HCT116 (cell line): ENCODE measurements at regions not wholly inside any gene's neighbourhood (a gene's known extent, or its start where the extent isn't known, plus 50 kb on each side); places are given as distances from the start of the nearest gene placed in this dataset.

Experiments
- ATAC-seq: fragments of 200-7000 bp; cut with Tn5 transposase; 2 replicates; pipeline ENCODE4 v1.9.1; 2020; ENCODE audit warnings: mild to moderate bottlenecking, moderate library complexity
- BruUV-seq: library from RNA; stranded (reverse); fragments of 400-500 nt; replicated peaks from 2 replicates; lab custom pipeline; 2021; lab: Mats Ljungman, UMichigan
- CTCF ChIA-PET: fragments of 300-600 bp; sonication (Branson Sonifier 250); formaldehyde crosslinking; loops from one replicate; lab custom pipeline; 2021; ENCODE audit warnings: antibody characterized with exemption; lab: Charles Lee
- POLR2A ChIA-PET: fragments of 300-600, 350-600 bp; sonication (Branson Sonifier 250); formaldehyde crosslinking; loops from one replicate; lab custom pipeline; 2021; ENCODE audit warnings: antibody characterized with exemption; lab: Charles Lee
- RAD21 ChIA-PET, 2 experiments: fragments of 300-600 bp; sonication (Branson Sonifier 250); formaldehyde crosslinking; loops; one replicate each; lab custom pipeline; 2023; ENCODE audit warnings: low total read pairs in 2 of 2; ENCODE audit not compliant: uncharacterized antibody in 2 of 2, unreplicated experiment in 2 of 2, low non-redundant PET in 1 of 2; lab: Charles Lee
- DNase-seq: peaks from one replicate; pipeline ENCODE4 v3.0.0-alpha.2; 2010; ENCODE audit warnings: low read depth, low spot score
- H2AFZ ChIP-seq: fragments of 200-600 bp; shearing (Covaris generic), sonication (generic); 2 replicates; pipeline ENCODE4 v1.6.1; 2017; ENCODE audit warnings: low read depth, mixed run types, mixed read lengths, antibody characterized with exemption, low read length; ENCODE audit not compliant: poor library complexity, severe bottlenecking
- H3K27ac ChIP-seq: 2 replicates; pipeline ENCODE4 v1.5.1; 2012; ENCODE audit warnings: low read depth, low read length
- H3K27me3 ChIP-seq: fragments of 200-600 bp; sonication (generic); 2 replicates; pipeline ENCODE4 v1.6.1; 2016; ENCODE audit warnings: mixed run types, low read length, mixed read lengths; ENCODE audit not compliant: insufficient read depth
- H3K36me3 ChIP-seq, 2 experiments: fragments of 200-500 bp in 1 of 2; fragments of 200-600 bp in 1 of 2; sonication (Bioruptor generic) in 1 of 2; sonication (generic) in 1 of 2; 2 replicates each; pipeline versions ENCODE4 v1.5.1 to v1.6.1; 2014 to 2016; ENCODE audit warnings: low read length in 2 of 2, inconsistent platforms in 1 of 2, mixed read lengths in 1 of 2, mixed run types in 1 of 2; ENCODE audit not compliant: insufficient read depth in 2 of 2, control insufficient read depth in 1 of 2
- H3K4me1 ChIP-seq, 2 experiments: fragments of 200-600 bp in 1 of 2; sonication (generic) in 1 of 2; 2 replicates each; pipeline versions ENCODE4 v1.5.1 to v1.6.1; 2012 to 2017; ENCODE audit warnings: low read length in 2 of 2, inconsistent platforms in 1 of 2, mild to moderate bottlenecking in 1 of 2, mixed read lengths in 1 of 2, mixed run types in 1 of 2, moderate library complexity in 1 of 2; ENCODE audit not compliant: insufficient read depth in 2 of 2, control insufficient read depth in 1 of 2
- H3K4me2 ChIP-seq: fragments of 200-600 bp; sonication (generic); 2 replicates; pipeline ENCODE4 v1.6.1; 2017; ENCODE audit warnings: mixed run types, low read length, mixed read lengths
- H3K4me3 ChIP-seq, 2 experiments: fragments of 200-600 bp in 1 of 2; sonication (generic) in 1 of 2; replicated peaks in 1 of 2; 2 replicates each; pipeline ENCODE4 v1.5.1; 2011 to 2016; ENCODE audit warnings: low read length in 2 of 2, control low read depth in 1 of 2, low read depth in 1 of 2, mild to moderate bottlenecking in 1 of 2, mixed read lengths in 1 of 2, mixed run types in 1 of 2
- H3K79me2 ChIP-seq: fragments of 200-600 bp; sonication (generic); 2 replicates; pipeline ENCODE4 v1.6.1; 2017; ENCODE audit warnings: mild to moderate bottlenecking, mixed run types, low read length, moderate library complexity, mixed read lengths; ENCODE audit not compliant: insufficient read depth
- H3K9ac ChIP-seq: fragments of 200-600 bp; sonication (generic); 2 replicates; pipeline ENCODE4 v1.6.1; 2016; ENCODE audit warnings: low read length, mixed read lengths
- H3K9me2 ChIP-seq: fragments of 200-600 bp; sonication (generic), shearing (Covaris generic); 2 replicates; pipeline ENCODE4 v1.6.1; 2017; ENCODE audit warnings: mixed run types, mild to moderate bottlenecking, moderate library complexity; ENCODE audit not compliant: insufficient read depth
- H3K9me3 ChIP-seq, 2 experiments: fragments of 200-500 bp in 1 of 2; fragments of 200-600 bp in 1 of 2; sonication (Bioruptor generic) in 1 of 2; sonication (generic) in 1 of 2; 2 replicates each; pipeline ENCODE4 v1.6.1; 2014 to 2017; ENCODE audit warnings: low read length in 2 of 2, mixed read lengths in 2 of 2, inconsistent platforms in 1 of 2, low read depth in 1 of 2, mild to moderate bottlenecking in 1 of 2, mixed run types in 1 of 2, moderate library complexity in 1 of 2; ENCODE audit not compliant: control insufficient read depth in 1 of 2, insufficient read depth in 1 of 2
- H4K20me1 ChIP-seq: fragments of 200-600 bp; sonication (generic), shearing (Covaris generic); 2 replicates; pipeline ENCODE4 v1.6.1; 2017; ENCODE audit warnings: mixed run types, mild to moderate bottlenecking, moderate library complexity; ENCODE audit not compliant: insufficient read depth
- CBX3 ChIP-seq: IDR thresholded peaks from 2 replicates; pipeline ENCODE4 v1.6.1; 2012; ENCODE audit warnings: low read depth
- CEBPB ChIP-seq: IDR thresholded peaks from 2 replicates; pipeline ENCODE4 v1.6.1; 2012; ENCODE audit warnings: low read depth
- EGR1 ChIP-seq: IDR thresholded peaks from 2 replicates; pipeline ENCODE4 v1.6.1; 2012; ENCODE audit warnings: low read depth
- EZH2phosphoT487 ChIP-seq: fragments of 200-600 bp; IDR thresholded peaks from 2 replicates; pipeline ENCODE4 v1.6.1; 2018; ENCODE audit warnings: antibody characterized with exemption, borderline replicate concordance
- FOSL1 ChIP-seq: IDR thresholded peaks from 2 replicates; pipeline ENCODE4 v1.6.1; 2012; ENCODE audit warnings: low read depth
- POLR2A ChIP-seq: IDR thresholded peaks from 2 replicates; pipeline ENCODE4 v1.7.0; 2011; ENCODE audit warnings: borderline replicate concordance; ENCODE audit not compliant: insufficient read depth, insufficient read length; ENCODE audit errors: extremely low read depth
- POLR2AphosphoS5 ChIP-seq: IDR thresholded peaks from 2 replicates; pipeline ENCODE4 v1.6.1; 2011; ENCODE audit warnings: mild to moderate bottlenecking, low read depth, low read length, moderate library complexity
- RAD21 ChIP-seq: IDR thresholded peaks from 2 replicates; pipeline ENCODE4 v1.6.1; 2012; ENCODE audit warnings: low read depth, mild to moderate bottlenecking
- SIN3A ChIP-seq: IDR thresholded peaks from 2 replicates; pipeline ENCODE4 v1.6.1; 2012; ENCODE audit warnings: low read depth
- SRF ChIP-seq: IDR thresholded peaks from 2 replicates; pipeline ENCODE4 v1.6.1; 2012; ENCODE audit warnings: low read depth
- TCF7L2 ChIP-seq: IDR thresholded peaks from 2 replicates; pipeline ENCODE4 v1.7.0; 2011; ENCODE audit warnings: borderline replicate concordance, inconsistent platforms; ENCODE audit not compliant: insufficient read depth, insufficient read length; ENCODE audit errors: extremely low read depth
- YY1 ChIP-seq: IDR thresholded peaks from 2 replicates; pipeline ENCODE4 v1.6.1; 2011; ENCODE audit warnings: low read length, low read depth, moderate library complexity, mild to moderate bottlenecking; ENCODE audit not compliant: insufficient replicate concordance; ENCODE audit errors: extremely low read depth
- ZNF274 ChIP-seq: fragments of 200-500 bp; sonication (Bioruptor generic); IDR thresholded peaks from 2 replicates; pipeline ENCODE4 v1.6.1; 2014; ENCODE audit warnings: mild to moderate bottlenecking, low read depth, low read length, inconsistent platforms
- intact Hi-C: fragments of 100-400 bp; cut with micrococcal nuclease; formaldehyde crosslinking; loops from 2 replicates; pipeline ENCODE4 v1.10.0; 2022
- TF ChIP-seq, protein P1 (sequence below): IDR thresholded peaks from 2 replicates; pipeline ENCODE4 v1.6.1; 2012; ENCODE audit warnings: low read depth
- TF ChIP-seq, protein P2 (sequence below), 3 experiments: fragments of 200-600 bp in 1 of 3; sonication (generic) in 1 of 3; IDR thresholded peaks in 2 of 3; conservative IDR thresholded peaks in 1 of 3; 2 replicates each; pipeline ENCODE4 v1.5.1; 2012 to 2017; ENCODE audit warnings: low read depth in 2 of 3, low read length in 2 of 3, antibody characterized with exemption in 1 of 3, borderline replicate concordance in 1 of 3, control low read depth in 1 of 3, mild to moderate bottlenecking in 1 of 3, mixed read lengths in 1 of 3, mixed run types in 1 of 3, moderate library complexity in 1 of 3; ENCODE audit not compliant: insufficient read depth in 1 of 3

DNA sequence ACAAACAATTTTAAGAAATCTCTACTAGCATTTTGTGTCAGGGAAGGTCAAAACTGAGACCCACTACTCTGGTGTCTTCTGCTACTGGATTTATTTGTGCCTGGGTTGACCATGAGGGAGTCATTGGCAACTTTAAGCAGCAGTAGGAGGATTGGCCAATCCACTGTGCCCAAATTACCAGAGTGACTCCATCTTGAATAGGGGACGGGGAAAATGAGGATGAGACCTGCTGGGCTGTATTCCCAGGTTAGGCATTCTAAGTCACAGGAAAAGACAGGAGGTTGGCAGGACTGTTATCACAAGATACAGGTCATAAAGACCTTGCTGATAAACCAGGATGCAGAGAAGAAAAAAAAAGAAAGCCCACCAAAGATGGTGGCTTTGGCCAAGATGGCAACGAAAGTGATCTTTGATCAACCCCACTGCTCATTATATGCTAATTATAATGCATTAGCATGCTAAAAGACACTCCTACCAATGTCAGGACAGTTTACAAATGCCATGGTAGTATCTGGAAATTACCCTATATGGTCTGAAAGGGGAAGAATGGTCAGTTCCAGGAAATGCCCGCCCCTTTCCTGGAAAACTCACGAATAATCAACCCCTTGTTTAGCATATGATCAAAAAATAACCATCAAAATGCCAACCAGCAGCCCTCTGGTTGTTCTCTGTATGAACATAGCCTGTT, 200.9 kb downstream of the LTN1 start (continued):
- TF ChIP-seq, protein P1, sequence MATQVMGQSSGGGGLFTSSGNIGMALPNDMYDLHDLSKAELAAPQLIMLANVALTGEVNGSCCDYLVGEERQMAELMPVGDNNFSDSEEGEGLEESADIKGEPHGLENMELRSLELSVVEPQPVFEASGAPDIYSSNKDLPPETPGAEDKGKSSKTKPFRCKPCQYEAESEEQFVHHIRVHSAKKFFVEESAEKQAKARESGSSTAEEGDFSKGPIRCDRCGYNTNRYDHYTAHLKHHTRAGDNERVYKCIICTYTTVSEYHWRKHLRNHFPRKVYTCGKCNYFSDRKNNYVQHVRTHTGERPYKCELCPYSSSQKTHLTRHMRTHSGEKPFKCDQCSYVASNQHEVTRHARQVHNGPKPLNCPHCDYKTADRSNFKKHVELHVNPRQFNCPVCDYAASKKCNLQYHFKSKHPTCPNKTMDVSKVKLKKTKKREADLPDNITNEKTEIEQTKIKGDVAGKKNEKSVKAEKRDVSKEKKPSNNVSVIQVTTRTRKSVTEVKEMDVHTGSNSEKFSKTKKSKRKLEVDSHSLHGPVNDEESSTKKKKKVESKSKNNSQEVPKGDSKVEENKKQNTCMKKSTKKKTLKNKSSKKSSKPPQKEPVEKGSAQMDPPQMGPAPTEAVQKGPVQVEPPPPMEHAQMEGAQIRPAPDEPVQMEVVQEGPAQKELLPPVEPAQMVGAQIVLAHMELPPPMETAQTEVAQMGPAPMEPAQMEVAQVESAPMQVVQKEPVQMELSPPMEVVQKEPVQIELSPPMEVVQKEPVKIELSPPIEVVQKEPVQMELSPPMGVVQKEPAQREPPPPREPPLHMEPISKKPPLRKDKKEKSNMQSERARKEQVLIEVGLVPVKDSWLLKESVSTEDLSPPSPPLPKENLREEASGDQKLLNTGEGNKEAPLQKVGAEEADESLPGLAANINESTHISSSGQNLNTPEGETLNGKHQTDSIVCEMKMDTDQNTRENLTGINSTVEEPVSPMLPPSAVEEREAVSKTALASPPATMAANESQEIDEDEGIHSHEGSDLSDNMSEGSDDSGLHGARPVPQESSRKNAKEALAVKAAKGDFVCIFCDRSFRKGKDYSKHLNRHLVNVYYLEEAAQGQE = no peak
- TF ChIP-seq POLR2A (no peak), EZH2phosphoT487 (no peak), POLR2AphosphoS5 (no peak)

DNA sequence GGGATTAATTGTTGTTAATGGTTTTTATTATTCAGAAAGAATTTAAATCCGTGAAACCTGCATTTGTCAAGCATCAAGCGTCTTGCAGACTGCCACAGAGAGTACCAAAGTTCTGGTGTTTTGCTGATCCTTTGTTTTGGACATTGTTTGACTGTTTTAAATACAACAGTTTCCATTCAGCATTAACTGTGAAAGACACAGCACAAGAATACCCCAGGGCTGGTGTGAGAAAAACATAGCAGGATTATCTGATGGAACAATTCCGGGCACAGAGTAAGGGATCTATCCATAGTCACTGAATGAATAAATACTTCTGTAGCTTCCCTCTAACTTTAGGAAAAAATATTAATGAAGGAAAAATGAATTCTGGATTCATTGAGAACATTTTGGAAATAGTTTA, 202.3 kb downstream of the LTN1 start:
- intact Hi-C loops = no loop called here
- POLR2A ChIA-PET = no interaction called here
- H3K27ac ChIP-seq = no peak overlapping the region
- TF ChIP-seq POLR2AphosphoS5 (no peak), YY1 (no peak), ZNF274 (no peak), FOSL1 (no peak), EGR1 (no peak), CBX3 (no peak), TCF7L2 (no peak), SRF (no peak), RAD21 (no peak), SIN3A (no peak), CEBPB (no peak)
- TF ChIP-seq, protein P2, sequence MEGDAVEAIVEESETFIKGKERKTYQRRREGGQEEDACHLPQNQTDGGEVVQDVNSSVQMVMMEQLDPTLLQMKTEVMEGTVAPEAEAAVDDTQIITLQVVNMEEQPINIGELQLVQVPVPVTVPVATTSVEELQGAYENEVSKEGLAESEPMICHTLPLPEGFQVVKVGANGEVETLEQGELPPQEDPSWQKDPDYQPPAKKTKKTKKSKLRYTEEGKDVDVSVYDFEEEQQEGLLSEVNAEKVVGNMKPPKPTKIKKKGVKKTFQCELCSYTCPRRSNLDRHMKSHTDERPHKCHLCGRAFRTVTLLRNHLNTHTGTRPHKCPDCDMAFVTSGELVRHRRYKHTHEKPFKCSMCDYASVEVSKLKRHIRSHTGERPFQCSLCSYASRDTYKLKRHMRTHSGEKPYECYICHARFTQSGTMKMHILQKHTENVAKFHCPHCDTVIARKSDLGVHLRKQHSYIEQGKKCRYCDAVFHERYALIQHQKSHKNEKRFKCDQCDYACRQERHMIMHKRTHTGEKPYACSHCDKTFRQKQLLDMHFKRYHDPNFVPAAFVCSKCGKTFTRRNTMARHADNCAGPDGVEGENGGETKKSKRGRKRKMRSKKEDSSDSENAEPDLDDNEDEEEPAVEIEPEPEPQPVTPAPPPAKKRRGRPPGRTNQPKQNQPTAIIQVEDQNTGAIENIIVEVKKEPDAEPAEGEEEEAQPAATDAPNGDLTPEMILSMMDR (IDR thresholded peaks at IDR 0.05 in 2 of 3, conservative IDR thresholded peaks at IDR 0.05 in 1 of 3; ENCODE audit: borderline replicate concordance in 1 of 3, insufficient read depth in 1 of 3, low read depth in 2 of 3, low read length in 2 of 3) = no peak
- TF ChIP-seq, protein P1 = no peak

More for the DNA sequence above, 202.3 kb downstream of the LTN1 start:
- no peak for ATAC-seq
- ChIA-PET RAD21 (no interaction called here), CTCF (no interaction called here)
- no peaks in the 10 kb centered on the region for H3K36me3 ChIP-seq
- no peaks in the 10 kb centered on the region for H3K9me2 ChIP-seq
- no peak overlapping the region for H3K9ac ChIP-seq
- no peaks in the 10 kb centered on the region for H3K79me2 ChIP-seq
- H3K4me1 ChIP-seq = no peaks in the 10 kb centered on the region
- H3K4me2 ChIP-seq = no peak overlapping the region
- H3K27me3 ChIP-seq = 0 out of 2 replicates have a peak, but pooled peaks cover 3% of the 10 kb centered on the region
- no peaks in the 10 kb centered on the region for H3K9me3 ChIP-seq
- H4K20me1 ChIP-seq = no peaks in the 10 kb centered on the region
- H3K4me3 ChIP-seq = no peak overlapping the region
- no TSS peak for BruUV-seq
- DNase-seq = no peak
- H2AFZ ChIP-seq = no peak overlapping the region
